ENCODE measurements at regions not wholly inside any gene's neighbourhood (a gene's known extent, or its start where the extent isn't known, plus 50 kb on each side); places are given as distances from the start of the nearest gene placed in this dataset.

DNA sequence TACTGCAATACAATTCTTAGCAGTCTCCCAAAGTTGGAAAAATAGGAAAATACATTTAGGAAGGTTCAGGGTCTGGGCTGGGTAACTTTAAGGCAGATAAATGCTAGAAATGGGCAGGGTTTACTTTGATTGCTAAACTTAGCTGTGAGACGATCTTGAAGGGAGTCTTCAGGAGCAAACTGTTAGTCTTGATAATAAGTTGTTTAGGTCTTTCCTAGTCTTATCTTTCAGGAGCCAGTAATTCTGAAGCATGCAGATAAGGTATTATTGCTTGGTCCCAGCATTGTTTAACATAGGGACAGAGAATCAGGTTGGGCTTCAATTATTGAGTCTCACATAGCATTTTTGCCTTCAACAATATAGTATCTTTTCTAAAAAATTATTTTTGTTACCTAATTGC, 262.4 kb upstream of the MIR17HG start:
- Histone ChIP-seq H3K9me3 (ENCODE audit: low read depth, low read length) (no peaks in the 10 kb centered on the region), H3K4me1 (ENCODE audit: insufficient read depth, low read length) (no peaks in the 10 kb centered on the region), H3K27me3 (ENCODE audit: insufficient read depth, low read length) (no peaks in the 10 kb centered on the region), H3K4me3 (ENCODE audit: low read length) (no peak overlapping the region)

DNA sequence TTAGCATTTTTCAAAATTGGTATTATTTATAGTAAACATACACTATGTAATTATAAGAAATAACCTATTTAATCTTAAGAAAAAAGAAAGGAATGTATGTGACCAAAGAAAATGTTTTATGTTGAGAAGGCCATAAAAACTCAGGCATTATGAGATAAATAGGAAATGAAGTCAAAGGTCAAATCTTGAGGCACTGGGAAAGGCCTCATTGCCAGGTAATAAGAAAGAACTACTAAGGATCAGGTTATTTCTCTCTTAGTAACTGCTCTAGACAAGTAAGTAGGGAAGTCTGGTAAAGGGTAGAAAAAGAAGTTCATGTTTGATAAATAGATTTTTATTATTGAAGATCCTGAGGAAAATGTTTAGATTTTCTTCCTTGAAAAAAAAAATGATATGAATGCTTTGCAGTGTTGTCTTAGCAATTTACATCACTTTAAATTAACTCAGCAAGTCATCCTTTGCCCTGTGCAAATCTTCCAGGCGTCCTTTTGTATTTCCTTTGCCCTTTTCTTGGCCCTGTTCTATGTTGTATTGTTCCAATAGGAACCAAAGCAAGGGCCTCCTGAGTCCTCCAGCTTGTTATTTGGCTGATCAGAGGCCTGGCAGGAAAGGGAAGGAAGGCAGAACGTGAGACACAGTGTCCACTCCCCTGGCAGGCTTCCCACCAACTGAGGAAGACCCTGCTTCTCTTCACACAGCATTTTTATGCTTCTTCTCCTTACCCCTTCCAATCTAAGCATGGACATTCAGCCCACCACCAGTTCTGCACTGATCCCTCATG, 260.4 kb upstream of the MIR17HG start:
- H3K4me3 ChIP-seq (ENCODE audit: low read length): no peak overlapping the region
- H3K9me3 ChIP-seq (ENCODE audit: low read depth, low read length): no peaks in the 10 kb centered on the region
- H3K27me3 ChIP-seq (ENCODE audit: insufficient read depth, low read length): no peaks in the 10 kb centered on the region

DNA sequence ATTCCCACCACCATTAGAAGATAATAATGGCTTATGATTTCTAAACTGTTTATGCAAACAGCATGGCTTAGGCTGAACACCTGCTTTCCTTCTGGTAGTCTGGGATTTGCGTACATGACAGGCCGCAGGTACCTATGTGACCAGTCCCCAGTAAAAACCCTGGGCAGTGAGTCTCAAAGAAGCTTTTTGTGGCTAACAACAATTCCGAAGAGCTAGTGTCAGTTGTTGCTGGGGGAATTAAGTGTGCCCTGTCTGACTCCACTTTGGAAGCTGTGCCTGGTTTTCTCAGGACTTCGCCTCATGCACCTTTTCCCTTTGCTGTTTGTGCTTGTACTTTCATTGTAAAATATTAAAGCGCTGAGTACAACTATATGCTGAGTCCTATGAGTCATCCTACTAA, 250.2 kb upstream of the MIR17HG start:
- H3K4me1 ChIP-seq (ENCODE audit: insufficient read depth, low read length): no peaks in the 10 kb centered on the region
- no peaks in the 10 kb centered on the region for H3K27me3 ChIP-seq (ENCODE audit: insufficient read depth, low read length)
- H3K9me3 ChIP-seq (ENCODE audit: low read depth, low read length): no peaks in the 10 kb centered on the region
- H3K4me3 ChIP-seq (ENCODE audit: low read length): no peak overlapping the region

More for the DNA sequence above, 260.4 kb upstream of the MIR17HG start:
- no peaks in the 10 kb centered on the region for H3K4me1 ChIP-seq (ENCODE audit: insufficient read depth, low read length)

DNA sequence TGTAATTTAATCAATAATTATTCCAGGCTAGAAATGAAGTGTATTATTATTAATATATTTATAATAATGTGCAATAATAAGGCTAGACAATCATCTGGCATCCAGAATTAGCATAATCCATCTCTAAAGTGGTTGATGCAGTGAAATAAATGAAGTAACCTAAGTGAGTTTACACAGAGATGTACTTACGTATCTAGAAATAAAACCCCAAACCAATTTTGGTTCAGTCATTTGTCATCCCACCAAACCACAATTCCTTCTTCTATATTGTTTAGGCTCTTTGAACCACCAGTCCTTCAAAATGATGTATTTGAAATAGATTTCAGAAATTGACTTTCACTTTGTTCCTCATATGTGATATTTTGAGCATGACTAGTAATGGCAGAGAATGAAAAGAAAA, 247.6 kb upstream of the MIR17HG start:
- H3K27me3 ChIP-seq (ENCODE audit: insufficient read depth, low read length): no peaks in the 10 kb centered on the region
- H3K9me3 ChIP-seq (ENCODE audit: low read depth, low read length): no peaks in the 10 kb centered on the region
- no peaks in the 10 kb centered on the region for H3K4me1 ChIP-seq (ENCODE audit: insufficient read depth, low read length)
- no peak overlapping the region for H3K4me3 ChIP-seq (ENCODE audit: low read length)

DNA sequence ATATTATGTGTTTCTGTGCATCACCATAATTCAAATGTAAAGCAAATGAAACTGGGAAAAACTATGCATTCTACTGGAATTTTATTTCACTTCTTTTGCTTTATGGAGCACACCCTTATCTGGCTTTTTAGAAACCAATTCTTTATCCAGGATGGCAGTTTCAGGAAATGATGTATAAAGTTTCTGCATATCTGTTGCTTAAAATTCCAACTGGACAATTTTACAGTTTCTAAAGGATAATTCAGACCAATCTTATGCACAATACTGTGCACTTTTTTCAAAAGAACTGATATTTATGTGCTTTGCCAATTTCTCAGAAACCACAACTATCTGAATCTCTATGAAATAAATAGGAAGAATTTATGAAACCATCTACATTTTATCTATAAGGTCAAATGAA, 246.5 kb upstream of the MIR17HG start:
- Histone ChIP-seq H3K4me1 (ENCODE audit: insufficient read depth, low read length) (no peaks in the 10 kb centered on the region), H3K4me3 (ENCODE audit: low read length) (no peak overlapping the region), H3K9me3 (ENCODE audit: low read depth, low read length) (no peaks in the 10 kb centered on the region), H3K27me3 (ENCODE audit: insufficient read depth, low read length) (no peaks in the 10 kb centered on the region)

DNA sequence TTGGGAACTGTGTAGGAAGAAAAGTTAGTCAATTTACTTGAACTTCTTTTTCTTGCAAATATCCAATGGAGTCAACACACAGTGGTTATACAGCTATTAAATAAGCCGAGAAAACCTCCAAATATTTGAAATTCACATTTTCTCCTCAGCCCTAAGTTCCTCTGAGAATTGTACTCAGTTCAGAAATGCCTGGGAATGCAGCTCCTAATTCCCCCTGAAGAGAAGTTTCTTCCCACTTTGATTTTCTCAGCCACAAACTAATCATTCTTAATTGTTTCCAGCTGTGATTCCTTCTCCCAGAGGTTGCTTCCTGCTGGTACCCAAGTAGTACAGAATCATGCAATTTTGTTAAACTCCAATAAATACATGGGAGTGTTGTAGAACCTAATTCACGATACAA, 246.1 kb upstream of the MIR17HG start:
- Histone ChIP-seq H3K9me3 (ENCODE audit: low read depth, low read length) (no peaks in the 10 kb centered on the region), H3K4me3 (ENCODE audit: low read length) (no peak overlapping the region), H3K27me3 (ENCODE audit: insufficient read depth, low read length) (no peaks in the 10 kb centered on the region), H3K4me1 (ENCODE audit: insufficient read depth, low read length) (no peaks in the 10 kb centered on the region)

DNA sequence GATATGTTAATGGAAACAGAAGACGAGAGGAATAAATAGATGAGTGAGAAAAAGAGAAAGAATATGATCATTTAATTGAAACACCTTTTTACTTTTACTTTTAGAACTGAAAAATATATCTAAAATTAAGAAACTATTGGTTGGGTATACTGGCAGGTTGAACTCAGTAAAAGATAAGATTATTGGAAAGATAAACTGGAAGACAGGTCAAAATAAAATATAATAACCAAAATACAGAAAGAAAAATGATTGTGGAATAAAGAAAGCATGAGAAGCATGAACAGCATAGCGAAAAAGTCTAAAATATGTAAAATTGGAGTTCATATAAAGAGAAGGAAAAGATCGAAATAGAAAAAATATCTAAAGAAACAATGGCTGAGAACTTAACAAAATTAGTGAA, 242.2 kb upstream of the MIR17HG start:
- Histone ChIP-seq H3K27me3 (ENCODE audit: insufficient read depth, low read length) (no peaks in the 10 kb centered on the region), H3K9me3 (ENCODE audit: low read depth, low read length) (no peaks in the 10 kb centered on the region), H3K4me3 (ENCODE audit: low read length) (no peak overlapping the region), H3K4me1 (ENCODE audit: insufficient read depth, low read length) (no peaks in the 10 kb centered on the region)

DNA sequence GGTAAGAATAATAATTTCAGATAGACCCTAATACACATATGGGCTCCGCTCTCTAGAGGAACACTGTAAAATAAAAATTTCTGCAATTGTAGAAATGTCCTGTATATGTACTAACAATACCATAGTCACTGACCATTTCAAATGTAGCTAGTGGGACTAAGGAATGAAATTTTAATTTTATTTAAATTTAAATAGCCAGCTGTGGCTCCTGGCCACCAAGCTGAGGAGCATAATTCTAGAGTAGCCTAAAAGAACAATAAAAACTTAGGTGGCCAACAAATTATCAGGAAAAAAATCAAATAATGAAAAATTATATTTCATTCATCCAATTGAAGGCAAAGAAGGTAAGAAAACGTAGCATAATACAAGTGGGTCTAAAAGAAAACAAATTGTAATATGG, 240.9 kb upstream of the MIR17HG start:
- no peak overlapping the region for H3K4me3 ChIP-seq (ENCODE audit: low read length)
- H3K4me1 ChIP-seq (ENCODE audit: insufficient read depth, low read length): no peaks in the 10 kb centered on the region
- no peaks in the 10 kb centered on the region for H3K27me3 ChIP-seq (ENCODE audit: insufficient read depth, low read length)
- no peaks in the 10 kb centered on the region for H3K9me3 ChIP-seq (ENCODE audit: low read depth, low read length)

DNA sequence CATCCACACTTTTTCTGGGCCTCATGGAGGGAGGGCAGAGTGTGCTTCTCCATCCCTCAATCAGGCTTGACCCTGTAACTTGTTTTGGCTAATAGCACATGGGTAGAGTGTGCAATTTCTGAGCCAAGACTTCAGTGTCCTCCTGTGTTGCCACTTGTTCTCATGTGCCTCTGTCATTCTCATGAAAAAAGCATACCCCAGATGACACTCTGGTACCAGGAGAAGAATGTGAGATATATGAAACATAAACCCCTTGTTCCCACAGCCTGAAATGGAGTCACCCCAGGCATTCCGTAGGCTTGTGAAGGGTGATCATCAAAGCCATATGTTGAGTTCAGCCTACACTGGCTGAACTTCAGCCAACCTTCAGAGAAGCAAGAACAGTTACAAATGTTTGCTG, 239.2 kb upstream of the MIR17HG start:
- H3K4me1 ChIP-seq (ENCODE audit: insufficient read depth, low read length): no peaks in the 10 kb centered on the region
- H3K9me3 ChIP-seq (ENCODE audit: low read depth, low read length): no peaks in the 10 kb centered on the region

DNA sequence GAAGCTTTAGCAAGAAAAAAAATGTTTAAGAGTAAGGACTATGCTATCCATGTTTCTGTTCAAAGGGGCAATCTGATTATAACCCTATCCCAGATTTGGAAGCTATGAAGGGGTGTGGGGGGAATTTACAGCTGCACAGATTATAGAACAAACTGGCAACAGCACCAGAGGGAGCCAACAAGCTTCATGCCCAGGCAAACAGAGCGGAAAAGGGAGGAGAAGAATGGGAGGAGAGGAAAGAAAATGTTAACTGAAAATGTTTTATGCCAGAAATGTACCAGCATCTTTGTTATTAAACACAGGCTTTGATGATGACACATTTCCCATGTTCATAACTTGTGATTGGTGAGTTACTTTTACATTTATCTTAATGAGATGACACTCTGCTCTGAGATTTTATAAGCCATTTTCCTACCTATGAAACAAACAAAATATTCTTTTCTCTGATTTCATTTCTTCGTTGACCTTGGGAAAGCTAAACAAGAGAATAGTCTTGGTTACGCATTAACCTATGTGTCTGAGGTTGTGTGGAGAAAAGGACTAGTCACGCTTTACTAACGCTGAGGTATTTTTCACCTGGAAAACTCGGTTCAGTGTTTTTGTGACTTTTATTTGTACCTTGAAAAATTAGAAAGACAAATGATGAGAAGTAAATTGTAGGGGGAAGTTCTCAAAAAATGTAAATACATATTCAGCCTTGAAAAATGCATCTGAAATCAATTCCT, 235.8 kb upstream of the MIR17HG start:
- H3K4me3 ChIP-seq (ENCODE audit: low read length): no peak overlapping the region
- no peaks in the 10 kb centered on the region for H3K27me3 ChIP-seq (ENCODE audit: insufficient read depth, low read length)
- no peaks in the 10 kb centered on the region for H3K9me3 ChIP-seq (ENCODE audit: low read depth, low read length)
- H3K4me1 ChIP-seq (ENCODE audit: insufficient read depth, low read length): no peaks in the 10 kb centered on the region

More for the DNA sequence above, 239.2 kb upstream of the MIR17HG start:
- no peaks in the 10 kb centered on the region for H3K27me3 ChIP-seq (ENCODE audit: insufficient read depth, low read length)
- no peak overlapping the region for H3K4me3 ChIP-seq (ENCODE audit: low read length)

DNA sequence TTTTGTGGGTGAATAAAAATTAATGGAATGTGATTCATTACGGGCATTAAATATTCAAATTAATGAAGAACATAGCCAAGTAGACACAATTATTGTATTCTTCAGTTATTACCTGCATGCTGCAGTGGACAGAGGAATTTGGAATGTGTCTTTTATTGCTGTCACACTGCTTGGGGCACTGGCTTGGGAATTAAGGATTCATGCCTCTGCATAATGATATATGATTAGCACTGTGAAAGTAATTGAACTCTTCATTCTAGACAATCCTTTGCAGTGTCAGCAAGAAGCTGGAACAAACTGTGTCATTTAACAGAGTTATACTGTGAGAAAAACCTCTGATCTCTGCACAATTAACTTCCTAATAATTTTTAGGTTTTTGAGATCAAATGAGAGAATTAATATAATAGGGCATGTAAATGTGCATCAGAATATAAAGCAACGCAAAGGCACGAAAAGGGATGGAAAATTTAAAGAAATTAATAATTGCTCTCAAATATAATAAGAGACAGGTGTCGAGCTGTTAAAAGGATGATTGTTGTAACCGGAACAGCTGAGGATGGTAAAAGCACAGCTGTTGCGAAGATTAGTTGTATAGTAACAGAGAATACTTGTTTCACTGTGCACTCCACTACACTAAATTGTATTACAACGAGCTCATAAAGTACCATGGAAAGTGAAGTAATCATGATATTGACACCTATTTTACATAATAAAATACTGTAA, 235.1 kb upstream of the MIR17HG start:
- H3K4me3 ChIP-seq (ENCODE audit: low read length): no peak overlapping the region
- H3K27me3 ChIP-seq (ENCODE audit: insufficient read depth, low read length): no peaks in the 10 kb centered on the region
- H3K4me1 ChIP-seq (ENCODE audit: insufficient read depth, low read length): no peaks in the 10 kb centered on the region
- H3K9me3 ChIP-seq (ENCODE audit: low read depth, low read length): no peaks in the 10 kb centered on the region

DNA sequence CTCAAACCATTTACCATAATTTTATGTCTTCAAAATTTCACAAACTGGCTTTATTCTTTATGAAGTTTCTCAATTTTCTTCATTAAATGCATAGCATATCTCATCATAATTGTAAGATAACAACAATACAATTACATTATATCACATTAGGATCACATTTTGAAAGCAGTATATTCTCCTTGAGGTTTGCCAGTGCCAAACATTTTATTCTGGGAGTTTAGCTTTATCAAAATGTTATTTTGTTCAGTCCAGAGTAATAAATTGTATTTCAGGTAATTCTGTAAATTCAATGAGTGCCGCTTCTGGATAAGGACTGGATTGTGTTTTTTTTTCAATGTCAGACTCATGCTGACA, 234.6 kb upstream of the MIR17HG start:
- no peaks in the 10 kb centered on the region for H3K27me3 ChIP-seq (ENCODE audit: insufficient read depth, low read length)
- H3K4me1 ChIP-seq (ENCODE audit: insufficient read depth, low read length): no peaks in the 10 kb centered on the region
- no peaks in the 10 kb centered on the region for H3K9me3 ChIP-seq (ENCODE audit: low read depth, low read length)
- H3K4me3 ChIP-seq (ENCODE audit: low read length): no peak overlapping the region

DNA sequence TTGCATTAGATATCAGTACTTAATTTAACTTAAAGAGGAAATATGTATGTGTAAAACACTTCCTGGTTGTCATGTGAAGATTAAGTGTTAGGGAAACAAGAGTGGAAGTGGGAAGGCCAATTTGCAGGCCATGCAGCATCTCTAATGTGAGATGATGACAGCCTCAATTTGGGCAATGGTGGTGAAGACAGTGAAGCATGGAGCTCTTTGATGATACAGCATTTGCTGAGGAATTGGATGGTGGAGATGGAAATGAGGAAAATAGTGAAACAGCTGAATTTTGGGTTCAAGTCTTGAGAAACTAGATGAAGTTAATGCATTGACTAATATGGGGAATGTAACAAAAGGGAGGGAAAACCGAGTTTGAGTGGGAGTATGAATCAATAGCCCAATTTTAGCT, 231.7 kb upstream of the MIR17HG start:
- no peaks in the 10 kb centered on the region for H3K4me1 ChIP-seq (ENCODE audit: insufficient read depth, low read length)
- H3K4me3 ChIP-seq (ENCODE audit: low read length): no peak overlapping the region
- no peaks in the 10 kb centered on the region for H3K27me3 ChIP-seq (ENCODE audit: insufficient read depth, low read length)
- no peaks in the 10 kb centered on the region for H3K9me3 ChIP-seq (ENCODE audit: low read depth, low read length)

DNA sequence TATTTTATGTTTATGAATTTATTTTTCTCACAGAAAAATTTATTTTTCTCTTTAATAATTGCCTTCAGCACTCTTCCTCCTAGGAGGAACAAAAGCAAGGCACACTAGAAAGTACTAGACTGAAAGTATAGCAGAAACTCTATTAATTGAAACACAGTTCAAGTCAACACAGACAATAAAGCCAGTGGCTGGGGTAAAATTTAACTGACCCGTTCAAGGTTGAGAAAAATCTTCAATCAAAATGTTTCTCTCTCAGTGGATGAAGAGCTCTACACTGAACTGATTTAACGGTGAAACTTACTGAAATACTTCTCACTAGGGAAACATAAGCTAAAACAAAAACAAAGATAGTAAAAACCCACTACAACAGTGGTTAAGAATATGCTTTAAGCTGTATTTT, 230.1 kb upstream of the MIR17HG start:
- Histone ChIP-seq H3K27me3 (ENCODE audit: insufficient read depth, low read length) (no peaks in the 10 kb centered on the region), H3K4me3 (ENCODE audit: low read length) (no peak overlapping the region), H3K4me1 (ENCODE audit: insufficient read depth, low read length) (no peaks in the 10 kb centered on the region), H3K9me3 (ENCODE audit: low read depth, low read length) (no peaks in the 10 kb centered on the region)

DNA sequence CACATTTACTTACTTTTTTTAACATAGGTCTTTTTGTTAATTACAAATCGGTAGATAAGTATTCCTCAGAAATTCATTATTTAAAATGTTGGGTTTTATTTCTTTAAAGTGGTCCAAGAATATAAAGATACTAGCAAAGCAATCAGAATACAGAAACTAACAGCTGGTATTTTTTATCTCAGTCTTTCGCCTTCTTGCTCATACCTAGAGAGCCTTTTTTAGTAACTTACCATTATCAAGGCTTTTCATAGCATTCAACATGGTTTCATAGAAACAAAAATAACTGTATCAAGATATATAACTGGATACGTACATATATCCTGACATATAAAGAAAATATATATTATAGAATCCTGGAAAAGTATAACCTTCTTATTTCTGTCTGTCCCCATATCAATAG, 227.8 kb upstream of the MIR17HG start:
- Histone ChIP-seq H3K27me3 (ENCODE audit: insufficient read depth, low read length) (no peaks in the 10 kb centered on the region), H3K4me1 (ENCODE audit: insufficient read depth, low read length) (no peaks in the 10 kb centered on the region), H3K4me3 (ENCODE audit: low read length) (no peak overlapping the region), H3K9me3 (ENCODE audit: low read depth, low read length) (no peaks in the 10 kb centered on the region)

Data from mononuclear cell (primary cell).